ENCODE measurements at regions not wholly inside any gene's neighbourhood (a gene's known extent, or its start where the extent isn't known, plus 50 kb on each side); places are given as distances from the start of the nearest gene placed in this dataset.

GRCh38 chr1:14082331-14082730, 382.3 kb downstream of the PRDM2 start:
- H3K4me1 Mint-ChIP-seq (ENCODE audit: low read depth): no peaks in the 10 kb centered on the region
- no peak for TF ChIP-seq CTCF (IDR thresholded peaks at IDR 0.05)
- no peak overlapping the region for H3K4me3 Mint-ChIP-seq (ENCODE audit: unreplicated experiment)
- peaks cover 17% of the 10 kb centered on the region for H3K9me3 Mint-ChIP-seq (ENCODE audit: low read depth)
- no peaks in the 10 kb centered on the region for H3K27me3 Mint-ChIP-seq (ENCODE audit: low read depth)
- H3K36me3 Mint-ChIP-seq (ENCODE audit: low read depth): no peaks in the 10 kb centered on the region
- no peak for DNase-seq (ENCODE audit: low spot score)
- H3K27ac Mint-ChIP-seq (ENCODE audit: unreplicated experiment): no peak overlapping the region

- no peaks in the 10 kb centered on the region for H3K4me1 Mint-ChIP-seq (ENCODE audit: low read depth)
- no peak for TF ChIP-seq CTCF (IDR thresholded peaks at IDR 0.05)
- H3K9me3 Mint-ChIP-seq (ENCODE audit: low read depth): peaks cover 17% of the 10 kb centered on the region
- H3K27ac Mint-ChIP-seq (ENCODE audit: unreplicated experiment): no peak overlapping the region
- no peaks in the 10 kb centered on the region for H3K36me3 Mint-ChIP-seq (ENCODE audit: low read depth)
- H3K27me3 Mint-ChIP-seq (ENCODE audit: low read depth): no peaks in the 10 kb centered on the region
- DNase-seq (ENCODE audit: low spot score): no peak
- H3K4me3 Mint-ChIP-seq (ENCODE audit: unreplicated experiment): no peak overlapping the region
Measured at GRCh38 chr1:14083277-14083676, 383.3 kb downstream of the PRDM2 start.

- H3K4me3 Mint-ChIP-seq (ENCODE audit: unreplicated experiment): no peak overlapping the region
- peaks cover 20% of the 10 kb centered on the region for H3K9me3 Mint-ChIP-seq (ENCODE audit: low read depth)
- DNase-seq (ENCODE audit: low spot score): no peak
- H3K4me1 Mint-ChIP-seq (ENCODE audit: low read depth): no peaks in the 10 kb centered on the region
- H3K27ac Mint-ChIP-seq (ENCODE audit: unreplicated experiment): no peak overlapping the region
- H3K36me3 Mint-ChIP-seq (ENCODE audit: low read depth): no peaks in the 10 kb centered on the region
- no peak for TF ChIP-seq CTCF (IDR thresholded peaks at IDR 0.05)
- H3K27me3 Mint-ChIP-seq (ENCODE audit: low read depth): no peaks in the 10 kb centered on the region
Measured at GRCh38 chr1:14083706-14084105, 383.7 kb downstream of the PRDM2 start.

- peaks cover 7% of the 10 kb centered on the region for H3K36me3 Mint-ChIP-seq (ENCODE audit: low read depth)
- DNase-seq (ENCODE audit: low spot score): no peak
- no peak for TF ChIP-seq CTCF (IDR thresholded peaks at IDR 0.05)
- H3K27me3 Mint-ChIP-seq (ENCODE audit: low read depth): no peaks in the 10 kb centered on the region
- H3K4me3 Mint-ChIP-seq (ENCODE audit: unreplicated experiment): no peak overlapping the region
- H3K27ac Mint-ChIP-seq (ENCODE audit: unreplicated experiment): no peak overlapping the region
- peaks cover 29% of the 10 kb centered on the region for H3K9me3 Mint-ChIP-seq (ENCODE audit: low read depth)
- H3K4me1 Mint-ChIP-seq (ENCODE audit: low read depth): no peaks in the 10 kb centered on the region
Measured at GRCh38 chr1:14090062-14090461, 390.1 kb downstream of the PRDM2 start.

GRCh38 chr1:14090531-14090930, 390.5 kb downstream of the PRDM2 start:
- no peak overlapping the region for H3K4me3 Mint-ChIP-seq (ENCODE audit: unreplicated experiment)
- TF ChIP-seq CTCF (IDR thresholded peaks at IDR 0.05): no peak
- H3K27me3 Mint-ChIP-seq (ENCODE audit: low read depth): no peaks in the 10 kb centered on the region
- peaks cover 29% of the 10 kb centered on the region for H3K9me3 Mint-ChIP-seq (ENCODE audit: low read depth)
- no peak for DNase-seq (ENCODE audit: low spot score)
- no peaks in the 10 kb centered on the region for H3K4me1 Mint-ChIP-seq (ENCODE audit: low read depth)
- no peak overlapping the region for H3K27ac Mint-ChIP-seq (ENCODE audit: unreplicated experiment)
- H3K36me3 Mint-ChIP-seq (ENCODE audit: low read depth): peaks cover 7% of the 10 kb centered on the region

Data from chondrocyte (in vitro differentiated cells).